Fibroblast of upper back skin (primary cell): ENCODE measurements at regions not wholly inside any gene's neighbourhood (a gene's known extent, or its start where the extent isn't known, plus 50 kb on each side); places are given as distances from the start of the nearest gene placed in this dataset.

Experiments used
- DNase-seq: peaks from one replicate; pipeline ENCODE4 v3.0.0-alpha.2; 2013

DNA sequence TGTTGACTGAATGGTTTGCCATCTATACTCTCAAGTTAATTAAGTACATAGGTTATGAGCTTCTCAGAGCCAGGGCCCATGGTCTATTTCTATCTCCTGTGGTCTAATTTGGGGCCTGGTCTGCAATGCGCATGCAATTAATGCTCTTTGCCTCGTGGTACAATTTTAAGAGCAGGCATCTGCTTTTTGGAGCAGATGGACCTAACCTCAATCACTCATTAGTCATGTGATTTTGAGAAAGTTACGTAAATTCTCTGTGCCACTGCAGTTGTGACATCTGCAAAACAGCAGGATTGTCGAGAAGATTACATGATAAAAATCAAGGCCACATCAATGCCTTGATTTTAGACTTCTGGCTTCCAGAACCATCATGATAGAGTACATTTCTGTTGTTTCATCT lies 543.7 kb upstream of the ADAMTS9 start:
- no peak for DNase-seq

DNA sequence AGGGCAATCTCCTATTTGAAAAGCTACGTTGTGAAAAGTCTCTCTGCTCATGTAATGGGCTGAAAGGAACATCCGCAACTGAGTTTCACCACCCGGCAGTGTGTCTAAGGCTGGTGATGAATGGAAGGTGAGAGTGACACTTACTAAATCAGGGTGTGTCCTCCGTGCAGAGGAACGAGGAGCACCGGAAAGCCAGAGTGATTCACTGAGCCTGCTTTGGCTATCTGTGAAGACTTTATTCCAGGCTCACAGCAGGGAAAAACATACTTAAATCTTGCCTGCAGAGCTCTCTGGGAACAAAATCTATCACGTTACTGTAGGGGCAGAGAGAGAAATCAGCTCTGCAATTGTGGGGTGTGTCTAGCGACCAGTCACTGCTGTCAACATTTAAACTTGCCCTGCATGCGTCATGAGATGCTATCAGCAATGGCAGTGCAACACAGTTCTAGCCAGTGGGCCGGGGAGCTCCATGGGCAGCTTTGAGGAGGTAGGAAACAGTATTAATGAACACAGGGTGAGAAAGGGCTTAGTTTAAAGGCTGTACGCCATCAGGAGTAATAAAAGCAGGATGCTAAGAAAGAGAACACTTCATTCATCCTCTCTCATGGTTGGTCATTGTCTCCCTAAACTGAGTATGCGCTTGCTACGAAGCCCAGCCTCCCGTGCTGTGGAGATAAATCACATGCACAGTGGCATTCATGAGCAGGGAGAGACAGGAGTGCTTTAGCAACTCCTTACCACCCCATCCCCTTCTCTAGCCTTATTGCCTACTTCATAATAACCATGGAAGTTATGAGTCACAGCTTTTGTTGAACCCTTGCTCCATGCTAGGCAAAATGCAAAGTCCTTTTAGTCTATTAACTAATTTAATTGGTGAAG lies 542.7 kb upstream of the ADAMTS9 start:
- DNase-seq: peak; percentile 19

DNA sequence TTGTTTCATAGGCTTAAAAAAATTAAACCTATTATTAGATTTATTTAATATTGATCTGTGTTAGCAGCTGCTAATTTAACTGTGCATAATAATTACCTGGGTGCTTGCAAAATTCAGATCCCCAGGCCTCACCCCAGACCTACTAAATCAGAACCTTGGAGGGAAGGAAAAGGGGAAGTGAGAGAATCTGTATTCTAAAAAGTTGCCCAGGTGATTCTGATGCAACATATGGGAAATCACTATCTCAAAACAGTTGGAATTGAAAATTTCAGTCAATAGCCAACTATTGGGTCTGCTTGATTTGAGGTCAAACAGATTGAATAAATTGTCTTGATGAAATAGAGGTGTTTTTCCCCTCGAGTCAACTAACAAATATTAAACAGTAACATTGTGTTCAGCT lies 538.5 kb upstream of the ADAMTS9 start:
- no peak for DNase-seq

DNA sequence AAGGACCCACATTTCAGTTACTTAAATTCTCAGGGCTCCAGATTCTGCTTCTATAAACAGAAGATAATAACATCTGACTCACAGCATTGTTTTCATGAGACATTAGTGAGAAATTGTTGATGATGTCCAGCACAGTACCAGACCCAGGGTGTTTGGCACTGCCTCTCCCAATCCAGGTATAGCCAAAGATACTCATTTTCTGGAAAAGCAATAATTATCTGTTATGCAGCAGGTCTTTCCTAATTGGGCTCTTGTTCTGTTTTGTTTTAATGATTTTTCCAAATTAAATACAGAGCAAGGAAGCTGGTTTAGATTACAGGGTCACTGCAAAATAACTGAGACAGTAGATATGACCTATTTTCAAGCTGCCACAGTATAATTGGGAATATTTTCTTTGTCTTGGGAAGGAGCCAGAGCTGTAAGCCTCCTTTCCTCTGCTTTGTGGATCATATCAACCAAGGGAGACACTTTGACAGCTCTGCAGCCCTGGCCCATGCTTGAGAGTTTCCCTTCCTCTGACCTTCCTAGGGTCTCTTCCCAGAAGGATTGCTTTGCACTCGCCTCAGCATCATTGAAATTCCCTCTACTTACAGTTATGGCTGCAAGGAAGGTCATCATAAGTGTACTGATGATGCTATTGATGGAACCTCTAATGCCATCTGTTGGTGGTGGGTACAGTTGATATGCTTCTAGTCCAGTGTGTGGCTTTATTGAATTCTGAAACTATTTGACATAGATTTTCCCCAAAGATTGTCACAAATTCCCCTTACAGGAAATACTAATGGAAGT lies 522.4 kb upstream of the ADAMTS9 start:
- DNase-seq: no peak

DNA sequence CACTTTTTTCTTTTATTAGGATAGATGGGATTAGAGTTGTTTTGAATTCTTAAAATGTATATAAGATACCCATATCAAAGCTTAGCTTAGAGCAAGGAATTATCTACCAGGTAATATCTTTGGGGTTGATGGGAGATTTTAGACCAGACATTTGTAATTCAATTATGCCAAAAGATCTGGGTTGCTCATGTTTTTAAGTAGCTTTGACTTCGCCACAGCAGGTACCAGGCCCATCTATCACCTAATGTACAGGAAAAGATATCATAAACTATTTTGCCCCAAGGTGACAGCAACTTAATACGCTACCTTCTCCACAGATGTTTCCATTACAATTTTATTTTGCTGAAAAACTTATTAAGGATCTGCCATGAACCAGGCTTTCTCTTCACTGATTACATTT lies 514.6 kb upstream of the ADAMTS9 start:
- DNase-seq: no peak

DNA sequence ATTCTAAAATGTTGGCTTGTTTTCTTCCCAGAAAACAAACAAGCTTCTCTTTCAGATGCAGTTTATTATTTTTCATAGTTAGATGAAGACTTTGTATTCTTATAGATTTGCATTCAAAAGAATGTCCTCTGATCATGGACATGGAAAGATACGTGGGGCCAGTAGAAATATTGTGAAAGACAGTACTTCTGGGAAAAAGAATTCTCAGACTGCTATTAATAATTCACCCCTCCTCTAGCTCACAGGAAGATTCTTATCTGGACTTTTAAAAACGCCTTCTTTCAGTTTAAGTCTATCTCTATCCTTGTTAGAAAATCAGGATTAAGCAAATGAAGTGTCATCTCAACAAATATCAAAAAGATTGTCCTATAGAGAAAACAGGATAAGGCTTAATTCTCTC lies 514.1 kb upstream of the ADAMTS9 start:
- no peak for DNase-seq

DNA sequence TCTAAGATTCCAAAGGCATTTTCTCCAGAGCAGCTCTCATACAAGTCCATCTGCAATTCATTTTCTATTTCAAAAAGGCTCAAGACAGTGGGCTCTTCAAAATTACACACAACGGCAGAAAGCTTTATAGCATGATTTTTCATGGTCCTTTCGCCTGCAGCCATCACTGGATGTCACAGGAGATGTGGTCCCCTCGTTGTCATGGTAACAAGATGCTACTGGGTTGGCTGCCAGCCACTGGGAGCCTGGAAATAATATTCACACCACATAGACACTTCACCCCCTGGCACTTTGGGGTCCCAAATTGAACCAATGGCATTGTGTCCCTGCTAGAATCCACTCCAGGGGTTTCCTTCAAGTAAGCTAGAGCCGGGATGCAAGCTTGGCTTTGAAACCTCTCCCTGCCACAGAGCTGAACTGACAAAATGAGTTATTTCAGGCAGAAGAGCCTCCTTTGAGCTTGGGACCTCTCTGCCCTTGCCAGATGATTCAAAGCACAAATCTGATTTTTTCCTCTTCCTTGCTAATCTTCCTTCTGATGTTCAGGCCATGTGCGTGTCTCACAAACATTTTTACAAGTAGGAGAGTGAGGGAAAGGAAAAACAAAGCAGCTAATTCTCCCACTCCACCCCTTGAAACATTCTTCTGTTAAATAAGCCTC lies 512.6 kb upstream of the ADAMTS9 start:
- DNase-seq: peak; percentile 41

DNA sequence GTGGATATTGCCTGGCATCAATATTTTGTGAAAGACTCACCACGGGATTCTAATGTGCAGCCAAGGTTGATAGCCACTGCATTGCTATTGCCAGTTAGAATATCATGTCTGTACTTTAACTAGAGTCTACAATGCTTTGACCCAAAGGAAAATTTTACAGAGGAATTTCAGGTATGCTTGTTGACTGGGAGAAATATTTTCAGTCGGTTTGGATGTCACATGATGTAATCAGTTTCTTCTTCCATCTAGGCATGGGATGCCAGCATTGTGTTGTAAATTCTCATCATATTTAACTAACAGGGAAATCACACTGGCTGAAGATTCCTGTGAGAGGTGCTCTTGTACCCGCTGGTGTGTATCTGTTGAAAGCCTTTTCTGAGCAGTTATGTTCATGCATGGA lies 508.9 kb upstream of the ADAMTS9 start:
- DNase-seq: peak; percentile 59

DNA sequence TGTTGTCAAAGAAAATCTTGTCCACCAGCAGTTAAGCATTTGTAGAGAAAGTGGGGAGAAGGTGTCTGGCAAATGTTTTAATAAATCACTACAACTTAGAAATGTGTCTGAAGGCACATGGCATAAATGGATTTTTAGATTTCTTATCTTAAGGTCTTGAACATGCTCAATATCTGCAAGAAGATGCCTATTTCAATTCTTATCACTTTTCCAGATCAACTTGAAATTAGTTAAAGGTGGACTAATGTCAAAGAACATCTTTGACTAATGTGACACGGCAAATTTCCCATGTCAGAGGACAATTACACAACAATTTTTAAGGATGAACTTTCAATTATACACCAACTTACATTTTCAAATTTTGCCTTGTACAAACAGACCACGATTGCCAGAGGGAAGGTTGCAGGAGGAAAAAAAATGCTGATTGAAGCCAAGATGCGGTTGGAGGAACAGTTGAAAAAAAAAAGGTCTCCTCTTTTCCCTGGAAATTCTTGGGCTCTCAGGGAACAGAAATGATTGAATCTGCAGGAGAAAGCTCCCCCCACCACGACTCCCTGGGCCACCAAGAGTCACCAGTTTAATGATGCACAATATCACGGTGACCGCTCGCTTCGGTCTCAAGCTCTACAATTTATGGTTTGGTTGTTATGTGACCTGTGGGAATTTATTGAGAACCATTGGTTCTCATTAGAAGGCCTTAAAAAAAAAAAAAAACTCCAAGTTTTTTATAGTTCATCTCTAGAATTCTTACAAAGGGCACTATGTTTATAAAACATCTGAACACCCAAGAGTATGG lies 507.6 kb upstream of the ADAMTS9 start:
- DNase-seq: no peak

DNA sequence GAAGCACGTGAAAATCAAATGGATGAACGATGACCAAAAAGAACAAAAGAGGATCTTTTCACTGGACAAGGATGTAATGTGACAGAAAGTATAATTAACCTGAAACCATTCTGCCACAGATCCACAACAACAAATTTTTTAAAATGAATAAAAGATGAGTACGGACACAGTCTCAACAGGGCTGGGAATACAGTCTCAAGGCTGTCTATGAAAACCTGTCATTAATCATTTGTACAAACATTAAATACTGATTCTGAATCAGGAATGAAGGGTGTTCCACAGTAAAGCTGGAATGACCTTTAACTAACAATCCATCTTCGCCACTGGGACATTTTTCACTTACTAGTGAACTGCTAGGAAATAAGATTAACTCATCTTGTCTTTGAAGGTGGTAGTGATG lies 506.9 kb upstream of the ADAMTS9 start:
- DNase-seq: no peak

DNA sequence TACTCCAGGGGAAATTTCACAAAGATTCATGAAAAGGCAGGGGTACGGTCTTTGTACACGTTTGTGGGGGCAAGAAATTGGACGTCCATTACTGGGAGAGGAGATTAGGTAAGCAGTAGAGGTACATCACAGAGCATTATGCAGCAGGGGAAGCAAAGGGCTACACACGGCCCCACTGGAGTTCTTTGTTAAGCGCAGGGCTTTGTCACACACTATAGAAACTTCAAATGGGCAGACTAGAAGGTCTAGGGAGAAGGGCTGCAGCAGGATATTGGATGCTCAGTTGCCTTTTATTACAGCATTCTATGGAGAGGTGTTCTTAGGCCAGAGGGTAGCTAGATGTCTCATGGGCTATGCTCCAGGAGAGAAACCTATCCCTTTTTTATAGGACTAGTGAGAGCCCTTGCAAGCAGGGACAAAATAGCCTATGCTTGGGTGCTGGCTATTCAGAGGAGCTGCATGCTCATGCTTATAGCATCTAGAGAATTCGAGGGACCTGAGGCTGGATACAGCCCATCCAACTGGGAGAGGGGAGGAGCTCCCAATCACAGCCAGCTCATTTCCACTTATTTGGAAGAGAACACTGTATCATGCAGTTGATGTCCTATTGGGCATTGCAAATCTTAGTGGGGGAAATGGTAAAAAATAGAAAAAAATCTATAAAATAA lies 506.4 kb upstream of the ADAMTS9 start:
- no peak for DNase-seq

DNA sequence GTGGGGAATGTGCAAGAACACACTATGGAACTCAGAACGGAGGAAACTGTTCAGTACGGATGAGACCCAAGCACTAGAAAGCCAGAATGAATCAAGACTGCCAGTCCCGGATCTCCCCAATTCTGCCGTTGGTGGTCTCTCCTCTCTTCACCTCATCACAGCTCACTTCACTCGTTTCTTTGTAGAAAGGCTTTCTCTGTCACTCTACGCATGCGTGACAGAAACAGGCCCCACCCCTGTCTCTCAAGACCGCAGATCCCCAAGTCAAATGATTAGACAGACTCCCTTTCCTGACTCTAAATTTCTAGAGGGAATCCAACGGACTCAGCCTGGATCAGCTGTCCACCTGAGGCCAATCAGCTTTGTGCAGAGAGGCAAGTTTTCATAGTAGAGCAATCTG lies 505.7 kb upstream of the ADAMTS9 start:
- no peak for DNase-seq

DNA sequence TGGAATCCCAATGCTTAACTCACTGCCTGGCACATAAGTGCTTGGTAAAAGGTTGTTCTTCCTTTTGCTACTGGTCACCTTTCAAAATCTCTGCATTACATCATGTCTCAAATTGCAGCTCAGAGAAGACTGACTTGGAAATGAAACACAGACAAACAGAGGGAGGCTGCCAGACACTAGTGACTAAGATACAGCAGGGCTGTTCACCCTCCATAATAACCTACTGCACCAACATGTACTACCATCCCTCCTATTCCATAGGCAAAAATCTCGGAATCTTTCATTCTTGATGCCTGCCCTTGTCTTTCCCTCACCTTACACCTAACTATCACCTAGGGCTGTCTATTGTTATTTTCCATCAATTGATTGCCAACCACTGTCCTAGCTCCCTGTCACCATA lies 502.3 kb upstream of the ADAMTS9 start:
- no peak for DNase-seq

DNA sequence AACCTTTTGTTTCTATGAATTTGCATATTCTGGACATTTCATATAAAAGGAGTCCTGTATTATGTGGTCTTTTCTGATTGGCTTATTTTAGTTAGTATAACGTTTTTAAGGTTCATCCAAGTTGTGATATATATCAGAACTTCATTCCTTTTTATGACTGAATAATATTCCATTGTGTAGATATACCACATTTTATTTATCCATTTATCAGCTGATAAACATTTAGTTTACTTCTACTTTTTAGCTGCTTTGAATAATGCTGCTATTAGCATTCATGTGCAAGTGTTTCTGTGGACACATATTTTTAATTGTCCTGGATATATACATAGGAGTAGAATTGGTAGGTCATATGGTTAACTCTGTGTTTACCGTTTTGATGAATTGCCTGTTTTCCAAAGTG lies 498.5 kb upstream of the ADAMTS9 start:
- DNase-seq: no peak

DNA sequence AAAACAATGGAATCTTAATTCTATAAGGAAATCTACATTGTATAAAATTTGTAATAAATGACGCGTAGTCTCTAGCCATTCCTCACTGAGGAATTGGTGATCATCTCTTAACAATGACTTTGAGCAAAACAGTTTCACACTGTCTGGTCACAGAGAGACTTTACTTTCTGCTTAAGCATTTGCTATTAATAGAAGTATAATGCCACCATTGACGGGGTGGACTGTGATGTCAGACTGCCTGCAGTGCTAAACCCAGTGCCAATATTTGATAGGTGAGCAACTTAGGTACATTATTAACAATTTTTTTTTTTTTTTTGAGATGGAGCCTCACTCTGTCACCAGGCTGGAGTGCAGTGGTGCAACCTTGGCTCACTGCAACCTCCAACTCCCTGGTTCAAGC lies 494.9 kb upstream of the ADAMTS9 start:
- DNase-seq: no peak

DNA sequence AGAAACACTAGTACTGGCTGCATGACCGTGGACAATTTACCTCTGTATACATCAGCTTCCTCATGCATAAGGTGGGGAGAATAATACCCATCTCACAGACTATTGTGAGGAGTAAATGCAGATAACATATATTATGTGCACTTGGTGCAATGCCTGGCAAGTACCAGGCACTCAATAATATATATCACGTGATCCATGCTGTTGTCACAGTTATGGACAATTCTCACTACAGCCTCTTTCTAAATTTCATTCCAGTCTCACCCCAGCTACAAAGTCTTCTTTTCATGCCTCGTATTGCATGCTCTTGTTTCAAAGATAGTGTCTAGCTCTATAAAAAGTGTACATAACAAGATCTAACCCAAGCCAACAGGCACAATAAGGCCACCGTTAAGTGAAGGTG lies 494.3 kb upstream of the ADAMTS9 start:
- DNase-seq: no peak

DNA sequence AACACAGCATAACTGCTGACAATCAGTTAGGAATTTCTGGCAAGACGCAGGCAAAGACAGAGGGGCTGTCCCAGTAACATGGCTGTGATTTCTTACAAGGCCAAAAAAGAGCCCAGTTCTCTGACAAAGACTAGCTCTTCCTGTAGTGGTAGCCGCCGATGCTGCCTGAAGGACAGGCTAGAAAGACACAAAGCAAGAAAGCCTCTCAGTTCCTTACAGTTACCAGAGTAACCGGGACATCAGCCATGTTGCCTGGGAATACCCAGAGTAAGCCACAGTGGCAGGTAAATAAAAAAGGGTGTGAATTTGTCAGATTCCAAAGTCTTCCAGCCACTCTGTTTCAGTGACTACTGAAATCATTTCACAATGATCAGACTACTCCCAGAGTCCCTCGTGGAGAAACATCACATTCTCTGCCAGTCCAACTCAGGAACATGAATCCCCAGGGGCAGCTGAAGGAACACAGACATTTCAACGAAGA lies 493.6 kb upstream of the ADAMTS9 start:
- no peak for DNase-seq

DNA sequence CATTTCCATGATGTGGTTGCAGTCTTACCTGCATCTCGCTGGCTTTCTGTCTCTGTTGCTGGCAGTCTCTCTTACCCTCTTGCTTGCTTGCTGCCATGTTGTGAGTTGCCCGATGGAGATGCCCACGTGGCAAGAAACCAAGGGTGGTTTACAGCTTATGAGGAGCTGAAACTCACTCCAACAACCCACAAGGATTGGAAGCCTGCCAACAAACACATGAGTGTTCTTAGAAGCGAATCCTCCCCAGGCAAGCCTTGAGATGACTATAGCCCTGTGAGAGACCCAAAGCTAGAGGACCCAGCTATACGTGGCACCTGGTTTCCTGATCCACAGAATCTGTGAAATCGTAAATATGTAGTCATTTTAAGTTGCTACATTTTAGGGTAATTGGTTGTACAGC lies 490.9 kb upstream of the ADAMTS9 start:
- DNase-seq: peak; percentile 33

DNA sequence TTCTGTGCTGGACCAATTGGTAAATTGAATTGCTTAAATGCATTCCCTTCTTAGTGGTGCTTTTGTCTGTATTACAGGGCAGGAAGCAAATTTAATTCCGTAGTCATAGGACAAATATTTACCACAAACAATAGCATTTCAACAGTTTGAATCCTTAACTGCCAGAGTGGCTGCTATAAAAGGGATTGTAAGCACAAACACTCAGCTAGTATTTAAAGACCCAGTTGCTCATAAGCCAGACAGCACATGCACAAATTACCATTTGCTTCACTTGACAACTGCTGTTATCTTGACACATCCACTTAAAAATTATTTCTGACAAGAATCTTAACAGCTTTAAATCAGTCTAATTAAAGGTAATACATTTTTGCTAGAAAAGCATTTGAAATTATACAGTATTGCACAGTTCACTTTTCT lies 490.2 kb upstream of the ADAMTS9 start:
- DNase-seq: peak; percentile 25

DNA sequence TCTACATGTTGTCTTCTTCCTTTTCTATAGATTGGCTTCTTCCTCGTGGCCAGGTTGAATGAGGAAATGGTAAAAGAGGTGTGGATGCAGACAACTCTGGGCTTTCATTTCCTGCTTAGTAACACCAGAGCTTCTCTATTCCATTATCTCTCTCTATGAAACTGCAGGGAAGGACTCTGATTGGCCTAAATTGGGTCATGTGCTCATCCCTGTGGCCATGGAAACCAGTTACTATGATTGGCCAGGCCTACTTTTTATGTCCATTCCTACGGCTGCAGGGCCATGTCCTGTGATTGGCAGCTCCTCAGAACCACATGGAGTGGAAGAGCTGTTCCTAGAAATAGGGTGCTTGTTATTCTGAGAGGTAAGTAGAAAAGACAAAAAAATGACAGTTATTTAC lies 486.9 kb upstream of the ADAMTS9 start:
- DNase-seq: no peak

DNA sequence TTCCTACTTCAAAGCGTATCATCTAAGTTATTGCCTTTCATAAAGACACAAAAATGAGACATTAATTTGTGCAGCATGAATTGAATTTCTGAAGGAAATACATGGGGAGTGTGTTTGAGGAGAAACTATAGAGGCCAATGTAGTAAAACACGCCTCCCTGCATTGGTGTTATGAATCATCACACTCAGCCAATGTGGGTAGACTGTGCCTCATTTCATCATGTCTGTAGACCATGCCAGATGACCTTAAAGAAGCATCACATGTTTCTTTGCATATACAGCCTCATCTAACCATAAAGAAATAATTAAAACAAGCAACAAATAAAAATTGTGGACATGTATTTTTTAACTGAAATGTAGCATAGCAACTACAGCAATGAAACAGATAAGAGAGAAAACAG lies 486.0 kb upstream of the ADAMTS9 start:
- peak; percentile 58 for DNase-seq

DNA sequence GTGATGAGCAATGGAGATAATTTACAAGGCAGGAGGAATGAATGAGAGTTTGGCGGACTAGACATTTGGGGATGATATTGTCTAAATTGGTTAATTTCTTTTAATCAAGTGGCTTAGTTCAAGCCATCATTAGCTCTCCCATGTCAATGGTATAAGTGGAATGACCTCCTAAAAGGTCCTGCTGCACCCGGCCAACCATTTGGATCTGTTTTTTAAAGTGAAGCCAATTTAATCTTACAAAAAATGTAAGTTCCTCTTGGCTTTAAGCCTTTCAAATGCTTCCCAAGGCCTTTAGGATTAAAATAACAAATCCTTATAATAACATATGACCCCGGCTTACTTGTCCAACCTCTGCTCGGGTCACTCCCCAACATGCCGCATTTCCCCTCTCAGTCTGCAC lies 484.4 kb upstream of the ADAMTS9 start:
- DNase-seq: no peak
